Activated naive CD8-positive, alpha-beta T cell treated with anti-CD3 and anti-CD28 coated beads for 36 hours (primary cell): ENCODE measurements at regions not wholly inside any gene's neighbourhood (a gene's known extent, or its start where the extent isn't known, plus 50 kb on each side); places are given as distances from the start of the nearest gene placed in this dataset.
"Not testable (repeated sequence)": the region's sequence is repeated elsewhere in the genome, so short reads cannot be mapped to it uniquely, and the experiment has no call there.

Source experiments
- DNase-seq: peaks from one replicate; pipeline ENCODE4 v3.0.0; 2021
- H3K27ac Mint-ChIP-seq: one replicate; pipeline ENCODE4 v1.8.0; 2022; ENCODE audit warnings: mild to moderate bottlenecking, moderate library complexity, mixed read lengths
- H3K27me3 Mint-ChIP-seq: one replicate; pipeline ENCODE4 v1.8.0; 2022; ENCODE audit warnings: mild to moderate bottlenecking, mixed read lengths
- H3K36me3 Mint-ChIP-seq: one replicate; pipeline ENCODE4 v1.8.0; 2021; ENCODE audit warnings: mild to moderate bottlenecking, mixed read lengths
- H3K4me1 Mint-ChIP-seq: one replicate; pipeline ENCODE4 v1.8.0; 2021; ENCODE audit warnings: mixed read lengths
- H3K4me3 Mint-ChIP-seq: one replicate; pipeline ENCODE4 v1.8.0; 2022; ENCODE audit warnings: mild to moderate bottlenecking, moderate library complexity, mixed read lengths
- H3K9me3 Mint-ChIP-seq: one replicate; pipeline ENCODE4 v1.8.0; 2022; ENCODE audit warnings: mixed read lengths

- Mint-ChIP-seq H3K27ac (peak overlapping the region; percentile 27), H3K4me1 (no peaks in the 10 kb centered on the region), H3K9me3 (peaks cover 9% of the 10 kb centered on the region), H3K27me3 (no peaks in the 10 kb centered on the region), H3K36me3 (no peaks in the 10 kb centered on the region), H3K4me3 (no peak overlapping the region)
- no peak for DNase-seq
Measured at GRCh38 chr3:163468531-163469335, 1609.6 kb downstream of the SI start.

GRCh38 chr3:163462446-163462845, 1615.8 kb downstream of the SI start:
- Mint-ChIP-seq H3K36me3 (no peaks in the 10 kb centered on the region), H3K27ac (no peak overlapping the region), H3K4me1 (no peaks in the 10 kb centered on the region), H3K27me3 (no peaks in the 10 kb centered on the region), H3K4me3 (no peak overlapping the region), H3K9me3 (no peaks in the 10 kb centered on the region)
- no peak for DNase-seq

- H3K36me3 Mint-ChIP-seq, result no peaks in the 10 kb centered on the region
- no peak overlapping the region for H3K4me3 Mint-ChIP-seq
- H3K4me1 Mint-ChIP-seq, result no peaks in the 10 kb centered on the region
- H3K27me3 Mint-ChIP-seq, result no peaks in the 10 kb centered on the region
- H3K27ac Mint-ChIP-seq, result no peak overlapping the region
- H3K9me3 Mint-ChIP-seq, result peaks cover 3% of the 10 kb centered on the region
- no peak for DNase-seq
Measured at GRCh38 chr3:163450698-163451097, 1627.6 kb downstream of the SI start.

- Mint-ChIP-seq H3K9me3 (peaks cover 4% of the 10 kb centered on the region), H3K4me1 (no peaks in the 10 kb centered on the region), H3K27me3 (no peaks in the 10 kb centered on the region), H3K36me3 (no peaks in the 10 kb centered on the region), H3K27ac (no peak overlapping the region), H3K4me3 (no peak overlapping the region)
- no peak for DNase-seq
Measured at GRCh38 chr3:163438760-163439159, 1639.5 kb downstream of the SI start.

- Mint-ChIP-seq H3K36me3 (no peaks in the 10 kb centered on the region), H3K4me1 (no peaks in the 10 kb centered on the region), H3K27me3 (no peaks in the 10 kb centered on the region), H3K27ac (no peak overlapping the region), H3K9me3 (peaks cover 6% of the 10 kb centered on the region), H3K4me3 (no peak overlapping the region)
- no peak for DNase-seq
Measured at GRCh38 chr3:163422671-163423070, 1655.6 kb downstream of the SI start.

- Mint-ChIP-seq H3K27me3 (no peaks in the 10 kb centered on the region), H3K27ac (no peak overlapping the region), H3K36me3 (no peaks in the 10 kb centered on the region), H3K4me3 (no peak overlapping the region), H3K9me3 (peaks cover 7% of the 10 kb centered on the region), H3K4me1 (no peaks in the 10 kb centered on the region)
- DNase-seq, result no peak
Measured at GRCh38 chr3:163391407-163392181, 1686.7 kb downstream of the SI start.

GRCh38 chr3:163384383-163384782, 1693.9 kb downstream of the SI start:
- DNase-seq, result no peak
- Mint-ChIP-seq H3K36me3 (no peaks in the 10 kb centered on the region), H3K9me3 (no peaks in the 10 kb centered on the region), H3K4me1 (no peaks in the 10 kb centered on the region), H3K27me3 (no peaks in the 10 kb centered on the region), H3K27ac (no peak overlapping the region), H3K4me3 (no peak overlapping the region)

GRCh38 chr3:163382183-163382582, 1696.1 kb downstream of the SI start:
- Mint-ChIP-seq H3K27ac (no peak overlapping the region), H3K4me3 (no peak overlapping the region), H3K4me1 (no peaks in the 10 kb centered on the region), H3K36me3 (no peaks in the 10 kb centered on the region), H3K27me3 (no peaks in the 10 kb centered on the region), H3K9me3 (no peaks in the 10 kb centered on the region)
- no peak for DNase-seq

- Mint-ChIP-seq H3K4me3 (no peak overlapping the region), H3K9me3 (peaks cover 3% of the 10 kb centered on the region), H3K27ac (no peak overlapping the region), H3K27me3 (no peaks in the 10 kb centered on the region), H3K4me1 (no peaks in the 10 kb centered on the region), H3K36me3 (no peaks in the 10 kb centered on the region)
- DNase-seq, result no peak
Measured at GRCh38 chr3:163368168-163368567, 1710.1 kb downstream of the SI start.

- H3K27me3 Mint-ChIP-seq, result no peaks in the 10 kb centered on the region
- H3K4me3 Mint-ChIP-seq, result no peak overlapping the region
- no peak for DNase-seq
- H3K36me3 Mint-ChIP-seq, result no peaks in the 10 kb centered on the region
- H3K4me1 Mint-ChIP-seq, result no peaks in the 10 kb centered on the region
- peaks cover 5% of the 10 kb centered on the region for H3K9me3 Mint-ChIP-seq
- H3K27ac Mint-ChIP-seq, result no peak overlapping the region
Measured at GRCh38 chr3:163364717-163365116, 1713.6 kb downstream of the SI start.

- no peak for DNase-seq
- peaks cover 5% of the 10 kb centered on the region for H3K9me3 Mint-ChIP-seq
- no peak overlapping the region for H3K4me3 Mint-ChIP-seq
- H3K27me3 Mint-ChIP-seq, result no peaks in the 10 kb centered on the region
- H3K36me3 Mint-ChIP-seq, result no peaks in the 10 kb centered on the region
- H3K27ac Mint-ChIP-seq, result no peak overlapping the region
- no peaks in the 10 kb centered on the region for H3K4me1 Mint-ChIP-seq
Measured at GRCh38 chr3:163362151-163362550, 1716.1 kb downstream of the SI start.

- not testable (repeated sequence) for DNase-seq, H3K4me3 Mint-ChIP-seq, H3K27ac Mint-ChIP-seq, H3K4me1 Mint-ChIP-seq, H3K27me3 Mint-ChIP-seq, H3K36me3 Mint-ChIP-seq, H3K9me3 Mint-ChIP-seq
Measured at GRCh38 chr3:163361357-163361878, 1716.9 kb downstream of the SI start.

GRCh38 chr3:163347944-163348343, 1730.4 kb downstream of the SI start:
- Mint-ChIP-seq H3K36me3 (no peaks in the 10 kb centered on the region), H3K9me3 (peaks cover 8% of the 10 kb centered on the region), H3K27ac (no peak overlapping the region), H3K4me3 (no peak overlapping the region), H3K4me1 (no peaks in the 10 kb centered on the region), H3K27me3 (no peaks in the 10 kb centered on the region)
- DNase-seq, result no peak

GRCh38 chr3:163335429-163335828, 1742.9 kb downstream of the SI start:
- no peak overlapping the region for H3K4me3 Mint-ChIP-seq
- H3K36me3 Mint-ChIP-seq, result no peaks in the 10 kb centered on the region
- H3K27me3 Mint-ChIP-seq, result no peaks in the 10 kb centered on the region
- peaks cover 7% of the 10 kb centered on the region for H3K9me3 Mint-ChIP-seq
- no peak overlapping the region for H3K27ac Mint-ChIP-seq
- DNase-seq, result no peak
- H3K4me1 Mint-ChIP-seq, result no peaks in the 10 kb centered on the region

- Mint-ChIP-seq H3K4me3 (no peak overlapping the region), H3K36me3 (no peaks in the 10 kb centered on the region), H3K27me3 (no peaks in the 10 kb centered on the region), H3K9me3 (peaks cover 6% of the 10 kb centered on the region), H3K4me1 (no peaks in the 10 kb centered on the region), H3K27ac (no peak overlapping the region)
- DNase-seq, result no peak
Measured at GRCh38 chr3:163328680-163329079, 1749.6 kb downstream of the SI start.
